SU-DHL-6 (cell line): ENCODE measurements at regions not wholly inside any gene's neighbourhood (a gene's known extent, or its start where the extent isn't known, plus 50 kb on each side); places are given as distances from the start of the nearest gene placed in this dataset.

Experiments
- H2AFZ ChIP-seq: fragments of 200-600 bp; sonication (generic); 2 replicates; pipeline ENCODE4 v1.6.1; 2014; ENCODE audit warnings: low read depth, mild to moderate bottlenecking, moderate library complexity, mixed read lengths, antibody characterized with exemption, low read length; ENCODE audit not compliant: severe bottlenecking
- H3F3A ChIP-seq: fragments of 200-600 bp; shearing (Covaris generic); 2 replicates; pipeline ENCODE4 v1.6.0; 2016; ENCODE audit warnings: antibody characterized with exemption, mild to moderate bottlenecking; ENCODE audit not compliant: insufficient read depth
- H3K27ac ChIP-seq: fragments of 200-600 bp; sonication (generic); 2 replicates; pipeline ENCODE4 v1.5.1; 2016; ENCODE audit warnings: low read depth, mild to moderate bottlenecking, low read length, moderate library complexity, mixed read lengths
- H3K27me3 ChIP-seq: fragments of 200-600 bp; sonication (generic), shearing (Covaris generic); 2 replicates; pipeline ENCODE4 v1.6.0; 2014; ENCODE audit warnings: mild to moderate bottlenecking, low read length
- H3K36me3 ChIP-seq: fragments of 200-600 bp; sonication (generic); 2 replicates; pipeline ENCODE4 v1.6.1; 2014; ENCODE audit warnings: mild to moderate bottlenecking, low read length, mixed read lengths
- H3K4me2 ChIP-seq: fragments of 300-600, 200-600 bp; shearing (Covaris generic), sonication (generic); 2 replicates; pipeline ENCODE4 v1.6.0; 2014; ENCODE audit warnings: low read length, low read depth, mild to moderate bottlenecking; ENCODE audit not compliant: poor library complexity, severe bottlenecking
- H3K4me3 ChIP-seq: fragments of 200-600 bp; sonication (generic); 2 replicates; pipeline ENCODE4 v1.5.1; 2014; ENCODE audit warnings: antibody characterized with exemption, low read length, mild to moderate bottlenecking, mixed read lengths; ENCODE audit not compliant: insufficient read depth, poor library complexity, severe bottlenecking
- H3K79me2 ChIP-seq: fragments of 200-600 bp; sonication (generic); 2 replicates; pipeline ENCODE4 v1.6.1; 2014; ENCODE audit warnings: mild to moderate bottlenecking, low read length, moderate library complexity; ENCODE audit not compliant: insufficient read depth
- H3K9ac ChIP-seq: fragments of 200-600 bp; sonication (generic); 2 replicates; pipeline ENCODE4 v1.7.0; 2014; ENCODE audit warnings: mild to moderate bottlenecking, low read length
- H3K9me2 ChIP-seq: fragments of 200-600 bp; sonication (generic); replicated peaks from 2 replicates; pipeline ENCODE4 v1.6.1; 2014; ENCODE audit warnings: low read length; ENCODE audit not compliant: insufficient read depth
- H3K9me3 ChIP-seq: fragments of 200-600 bp; sonication (generic); 2 replicates; pipeline ENCODE4 v1.6.1; 2014; ENCODE audit warnings: low read length, mixed read lengths; ENCODE audit not compliant: insufficient read depth
- H4K20me1 ChIP-seq: fragments of 200-600 bp; sonication (generic); 2 replicates; pipeline ENCODE4 v1.6.1; 2014; ENCODE audit warnings: low read depth, mild to moderate bottlenecking, antibody characterized with exemption, low read length, moderate library complexity, mixed read lengths
- EZH2phosphoT487 ChIP-seq: fragments of 200-600 bp; sonication (generic), shearing (Covaris generic); conservative IDR thresholded peaks from 2 replicates; pipeline ENCODE4 v1.6.1; 2018; ENCODE audit warnings: mild to moderate bottlenecking, antibody characterized with exemption, low read length, moderate library complexity, mixed read lengths
- TF ChIP-seq, protein P1 (sequence below): fragments of 200-600 bp; sonication (generic); IDR thresholded peaks from one replicate; pipeline ENCODE4 v1.5.1; 2017; ENCODE audit warnings: antibody characterized with exemption, mild to moderate bottlenecking, low read length, moderate library complexity; ENCODE audit not compliant: insufficient read depth, poor library complexity, severe bottlenecking

DNA sequence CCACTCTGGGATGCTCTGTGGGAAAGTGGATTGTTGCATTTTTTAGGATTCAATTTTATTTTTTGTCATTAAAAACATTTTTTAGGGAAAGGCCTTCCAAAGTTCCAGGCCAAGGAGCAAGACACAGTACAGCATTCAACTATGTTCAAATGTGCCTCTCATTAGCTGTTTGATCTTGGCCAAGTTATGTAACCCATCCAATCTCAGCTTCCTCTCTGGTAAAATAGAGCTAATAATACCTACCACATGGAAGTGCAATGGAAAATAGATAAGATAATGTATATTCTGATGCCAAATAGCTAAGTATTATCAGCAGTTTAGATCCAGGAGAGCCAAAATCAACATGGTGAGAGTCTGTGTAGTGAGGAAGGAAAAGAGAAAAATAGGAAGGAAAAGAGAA, 220.3 kb upstream of the SESN3 start:
- no peaks in the 10 kb centered on the region for H3K9me3 ChIP-seq
- H4K20me1 ChIP-seq, result no peaks in the 10 kb centered on the region
- H3K79me2 ChIP-seq, result no peaks in the 10 kb centered on the region
- no peak overlapping the region for H2AFZ ChIP-seq
- H3K9me2 ChIP-seq, result no peaks in the 10 kb centered on the region
- no peaks in the 10 kb centered on the region for H3K27me3 ChIP-seq
- TF ChIP-seq, protein P1, sequence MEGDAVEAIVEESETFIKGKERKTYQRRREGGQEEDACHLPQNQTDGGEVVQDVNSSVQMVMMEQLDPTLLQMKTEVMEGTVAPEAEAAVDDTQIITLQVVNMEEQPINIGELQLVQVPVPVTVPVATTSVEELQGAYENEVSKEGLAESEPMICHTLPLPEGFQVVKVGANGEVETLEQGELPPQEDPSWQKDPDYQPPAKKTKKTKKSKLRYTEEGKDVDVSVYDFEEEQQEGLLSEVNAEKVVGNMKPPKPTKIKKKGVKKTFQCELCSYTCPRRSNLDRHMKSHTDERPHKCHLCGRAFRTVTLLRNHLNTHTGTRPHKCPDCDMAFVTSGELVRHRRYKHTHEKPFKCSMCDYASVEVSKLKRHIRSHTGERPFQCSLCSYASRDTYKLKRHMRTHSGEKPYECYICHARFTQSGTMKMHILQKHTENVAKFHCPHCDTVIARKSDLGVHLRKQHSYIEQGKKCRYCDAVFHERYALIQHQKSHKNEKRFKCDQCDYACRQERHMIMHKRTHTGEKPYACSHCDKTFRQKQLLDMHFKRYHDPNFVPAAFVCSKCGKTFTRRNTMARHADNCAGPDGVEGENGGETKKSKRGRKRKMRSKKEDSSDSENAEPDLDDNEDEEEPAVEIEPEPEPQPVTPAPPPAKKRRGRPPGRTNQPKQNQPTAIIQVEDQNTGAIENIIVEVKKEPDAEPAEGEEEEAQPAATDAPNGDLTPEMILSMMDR, result no peak
- H3K9ac ChIP-seq, result no peak overlapping the region
- H3K4me2 ChIP-seq, result no peak overlapping the region
- no peak overlapping the region for H3K27ac ChIP-seq
- H3K4me3 ChIP-seq, result no peak overlapping the region
- no peaks in the 10 kb centered on the region for H3K36me3 ChIP-seq
- H3F3A ChIP-seq, result no peaks in the 10 kb centered on the region

DNA sequence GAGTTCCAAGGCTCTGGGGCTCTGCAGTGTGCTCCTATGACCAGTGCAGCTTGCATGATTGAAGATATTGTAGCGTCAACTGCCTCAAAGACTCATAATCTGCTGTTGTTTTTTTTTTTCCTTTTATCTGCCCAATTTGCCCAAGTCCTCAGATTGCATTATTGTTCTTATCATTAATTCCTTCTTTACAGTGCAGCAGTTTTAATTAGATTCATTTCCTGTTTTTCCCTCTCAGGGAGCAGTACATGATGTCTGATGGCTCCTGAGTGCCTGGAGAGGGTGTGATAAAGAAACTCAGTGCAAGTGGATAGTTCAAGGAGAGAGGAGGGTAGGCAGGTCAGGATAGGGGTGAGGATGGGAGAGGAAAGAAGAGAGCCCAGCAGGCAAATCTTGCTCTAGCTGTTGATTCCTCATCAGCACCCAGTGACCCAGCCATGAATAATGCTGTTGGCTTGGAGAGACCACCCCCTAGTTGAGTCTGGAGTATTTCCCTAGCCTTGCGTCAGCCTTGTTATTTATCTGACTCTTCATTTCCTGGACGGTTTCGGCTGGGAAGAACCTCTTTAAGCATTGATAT, 219.6 kb upstream of the SESN3 start:
- Histone ChIP-seq H3K4me3 (no peak overlapping the region), H3K27me3 (no peaks in the 10 kb centered on the region), H3K27ac (no peak overlapping the region), H3K36me3 (no peaks in the 10 kb centered on the region), H2AFZ (no peak overlapping the region), H3K9me2 (no peaks in the 10 kb centered on the region), H3K9me3 (no peaks in the 10 kb centered on the region), H4K20me1 (no peaks in the 10 kb centered on the region), H3K4me2 (no peak overlapping the region), H3F3A (no peaks in the 10 kb centered on the region), H3K79me2 (no peaks in the 10 kb centered on the region), H3K9ac (no peak overlapping the region)
- TF ChIP-seq, protein P1, result no peak
- no peak for TF ChIP-seq EZH2phosphoT487

DNA sequence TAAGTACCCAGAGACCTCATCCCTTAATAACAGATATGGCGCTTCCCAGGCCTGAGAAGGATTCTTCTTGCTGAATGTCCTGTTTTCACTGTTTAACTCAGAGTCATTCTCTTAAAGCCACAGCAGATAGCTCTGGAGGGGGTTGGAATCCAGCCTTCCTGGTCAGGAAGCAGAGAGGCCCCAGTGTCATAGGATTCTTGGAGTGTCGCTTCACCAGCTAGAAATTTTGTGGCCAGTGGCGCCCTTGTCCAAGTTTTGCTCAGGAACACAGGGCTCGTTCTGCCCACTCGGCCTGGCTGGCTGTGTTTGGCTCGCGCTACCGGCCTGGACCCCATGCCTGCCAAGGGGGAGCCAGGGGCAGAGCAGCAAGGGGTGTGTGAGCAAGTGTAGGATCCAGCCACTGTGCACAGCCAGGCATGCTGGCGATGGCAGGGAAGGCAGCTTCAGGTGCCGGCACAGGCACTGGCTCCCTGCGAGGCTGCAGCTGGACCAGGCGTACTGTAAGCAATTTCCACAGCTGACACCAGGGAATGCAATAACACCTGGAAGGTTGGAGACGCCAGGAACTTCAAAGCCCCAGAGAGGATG, 214.8 kb upstream of the SESN3 start:
- H4K20me1 ChIP-seq, result no peaks in the 10 kb centered on the region
- H3F3A ChIP-seq, result no peaks in the 10 kb centered on the region
- no peaks in the 10 kb centered on the region for H3K36me3 ChIP-seq
- no peaks in the 10 kb centered on the region for H3K27me3 ChIP-seq
- H2AFZ ChIP-seq, result no peak overlapping the region
- no peak overlapping the region for H3K4me2 ChIP-seq
- no peaks in the 10 kb centered on the region for H3K79me2 ChIP-seq
- no peaks in the 10 kb centered on the region for H3K9me2 ChIP-seq
- H3K27ac ChIP-seq, result no peak overlapping the region
- no peak for TF ChIP-seq EZH2phosphoT487
- TF ChIP-seq, protein P1, result no peak
- no peaks in the 10 kb centered on the region for H3K9me3 ChIP-seq
- no peak overlapping the region for H3K9ac ChIP-seq
- no peak overlapping the region for H3K4me3 ChIP-seq
